WTC11 (cell line): ENCODE measurements at regions not wholly inside any gene's neighbourhood (a gene's known extent, or its start where the extent isn't known, plus 50 kb on each side); places are given as distances from the start of the nearest gene placed in this dataset.

Experiments used
- ATAC-seq: fragments of 200-7000 bp; cut with Tn5 transposase; 2 replicates; pipeline ENCODE4 v1.10.0; 2021; ENCODE audit warnings: mild to moderate bottlenecking, moderate library complexity
- CTCF ChIA-PET: fragments of 300-600 bp; sonication (Branson Sonifier 250); formaldehyde crosslinking; loops from one replicate; lab custom pipeline; 2021; ENCODE audit warnings: antibody characterized with exemption; lab: Charles Lee
- POLR2A ChIA-PET: fragments of 350-600 bp; sonication (Branson Sonifier 250); formaldehyde crosslinking; loops from one replicate; lab custom pipeline; 2021; ENCODE audit warnings: antibody characterized with exemption; lab: Charles Lee
- DNase-seq: peaks from one replicate; pipeline ENCODE4 v3.0.0; 2021; ENCODE audit warnings: low spot score
- H3K27ac Mint-ChIP-seq: 2 replicates; pipeline ENCODE4 v1.8.0; 2021; ENCODE audit warnings: mixed read lengths
- H3K27me3 Mint-ChIP-seq: 2 replicates; pipeline ENCODE4 v1.8.0; 2021; ENCODE audit warnings: low read depth, mild to moderate bottlenecking, moderate library complexity, mixed read lengths
- H3K36me3 Mint-ChIP-seq: 2 replicates; pipeline ENCODE4 v1.8.0; 2021; ENCODE audit warnings: mixed read lengths
- H3K4me1 Mint-ChIP-seq: 2 replicates; pipeline ENCODE4 v1.8.0; 2022; ENCODE audit warnings: mixed read lengths
- H3K4me3 Mint-ChIP-seq: 2 replicates; pipeline ENCODE4 v1.8.0; 2021; ENCODE audit warnings: mild to moderate bottlenecking, moderate library complexity, mixed read lengths
- H3K9me3 Mint-ChIP-seq: 2 replicates; pipeline ENCODE4 v1.8.0; 2021; ENCODE audit warnings: mixed read lengths
- ATF1 ChIP-seq: sonication (generic); formaldehyde crosslinking; IDR thresholded peaks from 2 replicates; pipeline ENCODE4 v1.8.1; 2023; ENCODE audit warnings: mild to moderate bottlenecking, moderate library complexity, missing genetic modification reagents
- CBFB ChIP-seq: sonication (generic); formaldehyde crosslinking; IDR thresholded peaks from 2 replicates; pipeline ENCODE4 v1.8.1; 2022; ENCODE audit warnings: mild to moderate bottlenecking, low read depth, missing genetic modification reagents
- E2F4 ChIP-seq: sonication (generic); formaldehyde crosslinking; IDR thresholded peaks from 2 replicates; pipeline ENCODE4 v1.8.1; 2022; ENCODE audit warnings: low read depth, mild to moderate bottlenecking, moderate library complexity, missing genetic modification reagents, borderline replicate concordance
- GRHL2 ChIP-seq: fragments of 250-450 bp; sonication (Bioruptor Pico); IDR thresholded peaks from 2 replicates; pipeline ENCODE4 v1.8.0; 2022; ENCODE audit warnings: mild to moderate bottlenecking, moderate library complexity; ENCODE audit not compliant: insufficient replicate concordance, severe bottlenecking
- GTF2I ChIP-seq: fragments of 250-450 bp; sonication (Bioruptor Pico); conservative IDR thresholded peaks from 2 replicates; pipeline ENCODE4 v1.4.0; 2021; ENCODE audit warnings: mild to moderate bottlenecking
- JUN ChIP-seq: sonication (generic); formaldehyde crosslinking; IDR thresholded peaks from 2 replicates; pipeline ENCODE4 v1.8.0; 2023; ENCODE audit warnings: mild to moderate bottlenecking, missing genetic modification reagents
- MYBL2 ChIP-seq: sonication (generic); formaldehyde crosslinking; IDR thresholded peaks from 2 replicates; pipeline ENCODE4 v1.8.1; 2023; ENCODE audit warnings: mild to moderate bottlenecking, moderate library complexity, missing genetic modification reagents
- NR2C2 ChIP-seq: sonication (generic); formaldehyde crosslinking; IDR thresholded peaks from 2 replicates; pipeline ENCODE4 v1.8.0; 2022; ENCODE audit warnings: mild to moderate bottlenecking, missing genetic modification reagents
- NR3C1 ChIP-seq: sonication (generic); formaldehyde crosslinking; conservative IDR thresholded peaks from 2 replicates; pipeline ENCODE4 v1.8.1; 2023; ENCODE audit warnings: low read depth, mild to moderate bottlenecking, missing genetic modification reagents
- PRRX2 ChIP-seq: fragments of 250-450 bp; sonication (Bioruptor Pico); IDR thresholded peaks from 2 replicates; pipeline ENCODE4 v1.8.0; 2021; ENCODE audit warnings: mild to moderate bottlenecking
- SMAD4 ChIP-seq: sonication (generic); formaldehyde crosslinking; IDR thresholded peaks from 2 replicates; pipeline ENCODE4 v1.8.0; 2022; ENCODE audit warnings: mild to moderate bottlenecking, missing genetic modification reagents
- SOX15 ChIP-seq: fragments of 250-450 bp; sonication (Bioruptor Pico); IDR thresholded peaks from 2 replicates; pipeline ENCODE4 v1.9.0; 2021; ENCODE audit warnings: mild to moderate bottlenecking
- USF1 ChIP-seq: sonication (generic); formaldehyde crosslinking; IDR thresholded peaks from 2 replicates; pipeline ENCODE4 v1.8.0; 2022; ENCODE audit warnings: mild to moderate bottlenecking, missing genetic modification reagents
- USF2 ChIP-seq: sonication (generic); formaldehyde crosslinking; IDR thresholded peaks from 2 replicates; pipeline ENCODE4 v1.8.1; 2023; ENCODE audit warnings: mild to moderate bottlenecking, missing genetic modification reagents, moderate library complexity
- ZNF423 ChIP-seq: fragments of 250-450 bp; sonication (Bioruptor Pico); IDR thresholded peaks from 2 replicates; pipeline ENCODE4 v2.1.2; 2022; ENCODE audit warnings: mild to moderate bottlenecking, moderate library complexity
- ZNF532 ChIP-seq: fragments of 250-450 bp; sonication (Bioruptor Pico); IDR thresholded peaks from 2 replicates; pipeline ENCODE4 v1.9.0; 2021; ENCODE audit warnings: mild to moderate bottlenecking, borderline replicate concordance

- no peak for TF ChIP-seq ZNF532
- no peak for TF ChIP-seq ATF1 (CRISPR knock-in tag)
- no peak for TF ChIP-seq E2F4
- no peak for TF ChIP-seq JUN (CRISPR knock-in tag)
- no peak for TF ChIP-seq NR2C2 (CRISPR knock-in tag)
Measured at GRCh38 chr9:129493002-129493705, 127.7 kb downstream of the C9orf50 start (continued).

GRCh38 chr9:129491487-129491855 lies 129.4 kb downstream of the C9orf50 start:
- ChIA-PET POLR2A (no interaction called here), CTCF (interaction anchor here (0.7 kb wide), 1 partner anchor 105 kb away, joined by 3 read pairs; no protein-coding TSS in a partner anchor)
- no peak overlapping the region for H3K27ac Mint-ChIP-seq
- TF ChIP-seq USF1 (CRISPR knock-in tag) (peak; percentile 39; the same call in 1 of the 2 replicates), SOX15 (CRISPR knock-in tag) (no peak), USF2 (CRISPR knock-in tag) (peak; percentile 44; the same call in 1 of the 2 replicates)
- no peak overlapping the region for H3K4me3 Mint-ChIP-seq
- ATAC-seq: no peak
- H3K9me3 Mint-ChIP-seq: no peaks in the 10 kb centered on the region
- no peaks in the 10 kb centered on the region for H3K36me3 Mint-ChIP-seq
- peaks cover 55% of the 10 kb centered on the region for H3K4me1 Mint-ChIP-seq
- DNase-seq: no peak
- H3K27me3 Mint-ChIP-seq: peaks cover 81% of the 10 kb centered on the region

GRCh38 chr9:129490583-129491486 lies 130.1 kb downstream of the C9orf50 start:
- peak; percentile 49 for TF ChIP-seq ZNF423 (CRISPR knock-in tag)
- TF ChIP-seq NR3C1: no peak
- no peak for TF ChIP-seq SMAD4 (CRISPR knock-in tag)
- TF ChIP-seq GRHL2 (CRISPR knock-in tag): no peak
- TF ChIP-seq PRRX2 (CRISPR knock-in tag): no peak
- TF ChIP-seq GTF2I (CRISPR knock-in tag): 0 out of 2 replicates have a peak, but pooled peaks have one; percentile 66
- no peak for TF ChIP-seq CBFB (CRISPR knock-in tag)
- TF ChIP-seq MYBL2: no peak
- no peak for ATAC-seq
- H3K4me3 Mint-ChIP-seq: no peak overlapping the region
- H3K27me3 Mint-ChIP-seq: peaks cover 88% of the 10 kb centered on the region
- no peak for DNase-seq
- no peaks in the 10 kb centered on the region for H3K9me3 Mint-ChIP-seq
- no peaks in the 10 kb centered on the region for H3K36me3 Mint-ChIP-seq
- ChIA-PET POLR2A (no interaction called here), CTCF (interaction anchor here (0.7 kb wide), 2 partner anchors 106 to 348 kb away, joined by 3 read pairs; no protein-coding TSS in a partner anchor)
- H3K4me1 Mint-ChIP-seq: peaks cover 55% of the 10 kb centered on the region
- no peak overlapping the region for H3K27ac Mint-ChIP-seq
